SU-DHL-6 (cell line): ENCODE measurements at regions not wholly inside any gene's neighbourhood (a gene's known extent, or its start where the extent isn't known, plus 50 kb on each side); places are given as distances from the start of the nearest gene placed in this dataset.

Source experiments
- EZH2phosphoT487 ChIP-seq: fragments of 200-600 bp; sonication (generic), shearing (Covaris generic); conservative IDR thresholded peaks from 2 replicates; pipeline ENCODE4 v1.6.1; 2018; ENCODE audit warnings: mild to moderate bottlenecking, antibody characterized with exemption, low read length, moderate library complexity, mixed read lengths
- TF ChIP-seq, protein P1 (sequence below): fragments of 200-600 bp; sonication (generic); IDR thresholded peaks from one replicate; pipeline ENCODE4 v1.5.1; 2017; ENCODE audit warnings: antibody characterized with exemption, mild to moderate bottlenecking, low read length, moderate library complexity; ENCODE audit not compliant: insufficient read depth, poor library complexity, severe bottlenecking

DNA sequence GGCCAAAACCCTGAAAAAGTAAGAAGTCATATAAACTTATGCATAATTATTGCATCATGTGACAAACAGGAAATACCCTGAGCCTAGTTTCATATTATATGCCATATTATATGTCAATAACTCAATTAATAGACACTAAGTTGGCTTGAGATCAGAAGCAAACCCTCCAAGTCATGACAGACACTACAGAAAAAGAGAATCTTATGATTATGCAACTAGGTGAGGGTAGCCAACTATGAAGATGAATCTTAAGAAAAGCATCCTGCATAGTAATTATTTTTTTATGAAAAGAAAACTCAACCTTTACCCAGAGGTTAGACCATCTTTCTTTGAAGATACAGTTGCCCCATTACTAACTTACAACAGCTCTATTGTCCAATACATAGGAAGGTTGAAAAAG, 192.4 kb upstream of the VEPH1 start:
- TF ChIP-seq EZH2phosphoT487: no peak
- TF ChIP-seq, protein P1, sequence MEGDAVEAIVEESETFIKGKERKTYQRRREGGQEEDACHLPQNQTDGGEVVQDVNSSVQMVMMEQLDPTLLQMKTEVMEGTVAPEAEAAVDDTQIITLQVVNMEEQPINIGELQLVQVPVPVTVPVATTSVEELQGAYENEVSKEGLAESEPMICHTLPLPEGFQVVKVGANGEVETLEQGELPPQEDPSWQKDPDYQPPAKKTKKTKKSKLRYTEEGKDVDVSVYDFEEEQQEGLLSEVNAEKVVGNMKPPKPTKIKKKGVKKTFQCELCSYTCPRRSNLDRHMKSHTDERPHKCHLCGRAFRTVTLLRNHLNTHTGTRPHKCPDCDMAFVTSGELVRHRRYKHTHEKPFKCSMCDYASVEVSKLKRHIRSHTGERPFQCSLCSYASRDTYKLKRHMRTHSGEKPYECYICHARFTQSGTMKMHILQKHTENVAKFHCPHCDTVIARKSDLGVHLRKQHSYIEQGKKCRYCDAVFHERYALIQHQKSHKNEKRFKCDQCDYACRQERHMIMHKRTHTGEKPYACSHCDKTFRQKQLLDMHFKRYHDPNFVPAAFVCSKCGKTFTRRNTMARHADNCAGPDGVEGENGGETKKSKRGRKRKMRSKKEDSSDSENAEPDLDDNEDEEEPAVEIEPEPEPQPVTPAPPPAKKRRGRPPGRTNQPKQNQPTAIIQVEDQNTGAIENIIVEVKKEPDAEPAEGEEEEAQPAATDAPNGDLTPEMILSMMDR: no peak
